ENCODE measurements at regions not wholly inside any gene's neighbourhood (a gene's known extent, or its start where the extent isn't known, plus 50 kb on each side); places are given as distances from the start of the nearest gene placed in this dataset.
A peak's percentile ranks its signal among the peaks of the same experiment; 100 is the strongest.

DNA sequence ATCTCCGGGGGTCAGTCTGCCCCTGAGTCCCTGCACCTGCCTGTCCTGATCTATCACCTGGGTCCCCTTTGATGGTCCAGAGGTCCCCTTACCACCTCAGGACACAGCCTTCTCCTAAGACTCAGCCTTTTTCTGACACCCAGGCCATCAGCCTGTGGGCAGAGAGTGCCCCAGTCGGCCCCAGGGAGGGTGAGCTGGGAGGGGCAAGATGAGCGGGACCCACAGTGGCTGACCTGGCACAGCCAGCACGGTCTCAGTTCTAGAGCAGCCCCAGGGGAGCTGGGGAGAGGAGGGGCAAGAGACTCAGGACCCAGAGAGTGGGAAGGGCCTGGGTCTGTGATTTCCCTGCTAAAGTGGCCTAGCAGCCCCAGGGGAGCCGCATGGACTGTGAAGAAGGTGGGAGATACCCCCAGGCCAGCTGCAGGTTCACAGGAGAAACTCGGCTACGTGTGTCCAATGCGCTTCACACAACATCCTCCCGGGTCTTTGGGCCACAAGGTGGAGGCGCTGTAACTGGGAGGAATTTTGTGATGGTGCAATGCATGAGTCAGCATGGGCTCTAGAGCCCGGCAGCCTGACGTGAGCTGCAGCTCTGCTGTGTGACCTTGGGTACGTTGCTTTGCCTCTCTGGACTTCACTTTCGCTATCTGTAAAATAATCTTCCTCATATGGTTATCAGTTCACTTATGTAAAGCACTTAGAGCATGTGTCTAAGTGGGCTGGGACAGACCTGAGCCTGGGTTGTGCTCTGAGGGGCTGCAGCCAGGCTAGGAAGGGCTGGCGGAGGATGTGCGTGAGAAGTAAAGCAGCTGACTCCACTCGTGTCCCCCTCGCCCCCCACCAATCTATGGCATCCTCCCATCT lies 67.2 kb upstream of the LHX1 start:
- DNase-seq, result no peak

DNA sequence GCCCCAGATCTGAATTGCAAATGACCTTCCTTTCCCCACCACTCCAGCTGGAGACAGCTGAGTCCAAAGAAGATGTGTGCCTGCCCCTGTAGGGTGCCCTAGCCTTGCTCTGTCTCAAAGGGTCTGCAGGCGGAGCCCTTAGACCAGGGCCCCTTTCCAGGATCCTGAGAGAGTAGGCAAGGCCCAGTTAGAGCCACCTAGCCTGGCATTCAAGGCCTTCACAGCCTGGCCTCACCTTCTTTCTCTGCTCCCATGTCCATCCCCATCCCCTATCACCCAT lies 66.6 kb upstream of the LHX1 start:
- no peak for DNase-seq

DNA sequence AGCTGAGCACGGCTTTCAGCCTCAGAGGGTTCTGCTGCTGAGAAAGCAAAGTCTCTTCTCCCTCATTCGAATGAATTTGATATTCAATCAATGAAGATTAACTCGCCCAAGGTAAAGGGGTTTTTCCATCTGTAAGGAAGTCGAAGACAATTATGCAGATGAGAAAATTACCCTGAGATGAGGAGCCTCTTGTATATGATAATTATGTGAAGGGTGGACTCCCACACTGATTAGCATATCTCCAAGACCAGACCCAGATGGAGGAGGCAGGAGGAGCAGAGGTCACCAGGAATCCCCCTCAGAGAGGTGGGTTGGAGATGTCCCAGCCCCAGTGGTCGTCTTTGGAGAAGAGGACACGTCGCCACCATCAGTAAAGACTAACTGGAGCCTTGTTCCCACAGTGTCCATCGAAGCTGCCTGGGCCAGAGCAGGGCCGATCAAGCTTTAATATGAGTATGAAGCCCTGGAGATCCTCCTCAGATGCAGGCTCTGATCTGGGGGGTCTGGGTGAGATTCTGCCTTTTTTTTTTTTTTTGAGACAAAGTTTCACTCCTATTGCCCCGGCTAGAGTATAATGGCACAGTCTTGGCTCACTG lies 61.5 kb upstream of the LHX1 start:
- no peak for DNase-seq

DNA sequence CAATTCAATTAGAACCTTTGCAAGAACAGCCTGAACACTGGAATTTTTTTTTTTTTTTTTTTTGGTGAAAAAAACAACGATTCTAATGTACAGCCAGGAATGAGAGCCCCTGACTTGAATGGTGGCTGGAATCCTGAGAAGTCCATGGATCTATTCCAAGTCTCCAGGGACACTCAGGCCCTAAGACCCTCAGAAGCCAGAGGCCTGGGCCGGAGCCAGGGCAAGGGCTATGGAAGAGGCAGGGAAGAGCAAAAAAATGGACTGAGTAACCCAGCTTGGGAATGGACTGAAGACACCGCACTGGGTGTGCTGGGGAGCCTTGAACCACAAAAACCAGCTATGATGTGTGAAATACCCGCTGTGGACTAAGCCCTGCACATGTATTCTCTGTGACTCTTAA lies 60.3 kb upstream of the LHX1 start:
- DNase-seq, result no peak

GRCh38 chr17:36877771-36878170 lies 59.5 kb upstream of the LHX1 start:
- no peak for DNase-seq

- no peak for DNase-seq
Observed at GRCh38 chr17:36878216-36878615, 59.1 kb upstream of the LHX1 start.

DNA sequence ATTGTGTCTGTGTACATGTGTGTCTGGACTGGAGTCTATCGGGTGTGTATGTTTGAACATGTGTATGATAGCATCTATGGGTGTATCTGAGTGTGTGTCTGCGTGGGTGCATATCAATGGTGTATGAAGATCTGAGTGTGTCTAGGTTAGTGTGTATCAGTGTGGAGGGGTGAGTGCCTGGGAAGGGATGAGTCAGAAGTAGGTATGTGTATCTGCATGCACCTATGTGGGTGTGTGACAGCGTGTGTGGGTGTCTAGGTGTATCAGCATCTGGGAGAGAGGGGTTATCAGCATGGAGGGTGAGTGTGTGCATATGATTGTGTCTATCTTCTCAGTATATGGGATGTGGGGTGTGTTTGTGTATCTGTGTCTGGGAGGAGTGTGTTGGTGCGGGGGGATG lies 58.2 kb upstream of the LHX1 start:
- no peak for DNase-seq

- DNase-seq, result no peak
Observed at GRCh38 chr17:36879624-36880131, 57.6 kb upstream of the LHX1 start.

- DNase-seq, result no peak
Observed at GRCh38 chr17:36880268-36880905, 56.9 kb upstream of the LHX1 start.

DNA sequence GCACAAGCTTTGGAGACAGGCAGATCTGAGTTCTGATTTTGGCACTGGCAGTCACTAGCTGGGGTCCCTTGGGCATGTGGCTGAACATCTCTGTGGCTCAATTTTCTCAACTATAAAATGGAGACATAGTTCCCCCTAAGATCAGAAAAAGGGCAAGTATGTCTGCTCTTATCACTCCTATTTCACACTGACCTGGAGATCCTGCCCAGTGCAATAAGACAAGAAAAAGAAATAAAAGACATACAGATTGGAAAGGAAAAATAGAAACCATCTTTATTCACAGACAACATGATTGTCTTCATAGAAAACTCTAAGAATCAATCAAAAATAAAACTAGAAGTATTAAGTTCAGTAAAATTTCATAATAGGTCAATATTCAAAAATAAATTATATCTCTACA lies 56.0 kb upstream of the LHX1 start:
- no peak for DNase-seq

DNA sequence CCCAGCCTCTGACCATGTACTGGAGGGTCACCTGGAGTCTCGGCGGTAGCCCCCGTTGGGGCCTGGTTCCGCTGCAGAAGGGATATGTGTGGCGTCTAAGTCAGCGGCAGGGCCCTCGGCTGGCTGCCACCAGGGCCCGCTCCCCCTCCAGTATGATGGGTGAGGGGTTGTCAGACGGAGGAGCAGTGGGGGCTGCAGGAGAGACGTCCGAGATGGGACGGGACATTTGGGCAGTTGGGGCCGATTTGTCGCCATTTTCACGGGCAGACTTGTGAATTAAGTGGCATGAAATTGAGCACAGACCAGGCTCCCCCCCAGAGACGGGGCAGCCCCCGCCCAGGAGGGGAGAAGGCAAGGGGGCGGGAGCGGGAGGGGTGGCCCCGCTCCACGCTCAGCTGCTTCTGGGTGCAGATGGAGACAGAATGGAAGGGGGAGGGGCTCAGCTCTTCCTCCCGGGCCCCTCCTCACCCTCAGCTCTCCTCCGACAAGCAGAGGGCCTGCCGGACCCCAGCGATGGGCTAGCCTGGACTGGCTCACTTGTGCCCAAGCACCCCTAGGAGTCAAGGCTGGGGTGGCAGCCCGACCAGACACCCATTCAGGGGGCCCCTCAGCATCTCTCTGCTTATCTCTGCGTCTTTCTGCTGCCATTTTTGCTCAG lies 52.7 kb upstream of the LHX1 start:
- DNase-seq, result no peak

DNA sequence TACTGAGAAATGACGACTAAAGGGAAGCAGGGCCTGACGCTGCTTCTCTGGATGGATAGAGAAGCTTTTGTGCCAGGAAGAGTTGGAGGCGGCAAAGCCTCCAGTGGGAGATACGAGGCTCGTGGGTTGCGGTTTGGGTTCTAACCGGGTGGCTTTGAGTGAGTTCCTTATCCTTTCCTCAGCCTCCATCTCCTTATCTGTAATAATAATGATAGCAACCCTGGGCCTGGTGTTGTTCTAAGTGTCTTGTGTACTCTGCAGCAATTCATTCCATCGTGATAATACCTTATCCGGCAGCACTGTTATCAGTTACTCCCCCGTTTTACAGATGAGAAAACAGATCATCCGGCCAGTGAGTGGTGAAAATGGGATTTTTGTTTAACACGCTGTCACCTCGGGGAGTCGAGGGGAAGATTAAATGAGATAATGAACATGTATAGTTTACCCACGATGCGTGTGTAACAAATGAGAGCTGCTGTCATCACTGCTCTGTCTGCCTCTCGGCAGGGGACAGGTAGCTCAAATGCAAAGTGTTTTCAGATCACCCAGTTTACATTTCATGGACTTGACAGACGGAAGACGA lies 52.0 kb upstream of the LHX1 start:
- peak; percentile 64 for DNase-seq

- no peak for DNase-seq
Observed at GRCh38 chr17:36885771-36886377, 51.4 kb upstream of the LHX1 start.
